HUDEP-2 (cell line): ENCODE measurements at regions not wholly inside any gene's neighbourhood (a gene's known extent, or its start where the extent isn't known, plus 50 kb on each side); places are given as distances from the start of the nearest gene placed in this dataset.

Experiments
- DNase-seq, 76 experiments: peaks; one replicate each; lab custom pipeline; 2025; ENCODE audit not compliant: unreplicated experiment in 76 of 76; lab: John Stamatoyannopoulos, UW

- DNase-seq = no peak
Measured at GRCh38 chr7:70953331-70953741, 178.6 kb upstream of the GALNT17 start.

GRCh38 chr7:70953796-70954195, 178.1 kb upstream of the GALNT17 start:
- no peak for DNase-seq

- DNase-seq = no peak
Measured at GRCh38 chr7:70972693-70973092, 159.3 kb upstream of the GALNT17 start.

GRCh38 chr7:70975754-70976153, 156.2 kb upstream of the GALNT17 start:
- no peak for DNase-seq

GRCh38 chr7:70986297-70986696, 145.6 kb upstream of the GALNT17 start:
- DNase-seq = no peak

- no peak for DNase-seq
Measured at GRCh38 chr7:70994176-70994575, 137.8 kb upstream of the GALNT17 start.

- DNase-seq = no peak
Measured at GRCh38 chr7:70997261-70997660, 134.7 kb upstream of the GALNT17 start.

- no peak for DNase-seq
Measured at GRCh38 chr7:71005109-71005508, 126.8 kb upstream of the GALNT17 start.

- DNase-seq = no peak
Measured at GRCh38 chr7:71009636-71010035, 122.3 kb upstream of the GALNT17 start.

- no peak for DNase-seq
Measured at GRCh38 chr7:71015252-71015900, 116.6 kb upstream of the GALNT17 start.

GRCh38 chr7:71016401-71016800, 115.5 kb upstream of the GALNT17 start:
- DNase-seq = no peak

- DNase-seq = no peak
Measured at GRCh38 chr7:71017602-71018001, 114.3 kb upstream of the GALNT17 start.

GRCh38 chr7:71019706-71020105, 112.2 kb upstream of the GALNT17 start:
- DNase-seq = no peak

- DNase-seq = no peak
Measured at GRCh38 chr7:71021131-71021530, 110.8 kb upstream of the GALNT17 start.

- DNase-seq = no peak
Measured at GRCh38 chr7:71026680-71027079, 105.3 kb upstream of the GALNT17 start.

GRCh38 chr7:71034243-71034642, 97.7 kb upstream of the GALNT17 start:
- DNase-seq = no peak

GRCh38 chr7:71042591-71042990, 89.4 kb upstream of the GALNT17 start:
- DNase-seq = no peak

- no peak for DNase-seq
Measured at GRCh38 chr7:71050492-71050891, 81.5 kb upstream of the GALNT17 start.

GRCh38 chr7:71055504-71055903, 76.4 kb upstream of the GALNT17 start:
- DNase-seq = no peak

- DNase-seq = no peak
Measured at GRCh38 chr7:71077743-71078476, 54.0 kb upstream of the GALNT17 start.
